ENCODE measurements at regions not wholly inside any gene's neighbourhood (a gene's known extent, or its start where the extent isn't known, plus 50 kb on each side); places are given as distances from the start of the nearest gene placed in this dataset.

GRCh38 chr6:15861486-15861885 lies 198.7 kb upstream of the DTNBP1 start:
- TF ChIP-seq, protein P1, sequence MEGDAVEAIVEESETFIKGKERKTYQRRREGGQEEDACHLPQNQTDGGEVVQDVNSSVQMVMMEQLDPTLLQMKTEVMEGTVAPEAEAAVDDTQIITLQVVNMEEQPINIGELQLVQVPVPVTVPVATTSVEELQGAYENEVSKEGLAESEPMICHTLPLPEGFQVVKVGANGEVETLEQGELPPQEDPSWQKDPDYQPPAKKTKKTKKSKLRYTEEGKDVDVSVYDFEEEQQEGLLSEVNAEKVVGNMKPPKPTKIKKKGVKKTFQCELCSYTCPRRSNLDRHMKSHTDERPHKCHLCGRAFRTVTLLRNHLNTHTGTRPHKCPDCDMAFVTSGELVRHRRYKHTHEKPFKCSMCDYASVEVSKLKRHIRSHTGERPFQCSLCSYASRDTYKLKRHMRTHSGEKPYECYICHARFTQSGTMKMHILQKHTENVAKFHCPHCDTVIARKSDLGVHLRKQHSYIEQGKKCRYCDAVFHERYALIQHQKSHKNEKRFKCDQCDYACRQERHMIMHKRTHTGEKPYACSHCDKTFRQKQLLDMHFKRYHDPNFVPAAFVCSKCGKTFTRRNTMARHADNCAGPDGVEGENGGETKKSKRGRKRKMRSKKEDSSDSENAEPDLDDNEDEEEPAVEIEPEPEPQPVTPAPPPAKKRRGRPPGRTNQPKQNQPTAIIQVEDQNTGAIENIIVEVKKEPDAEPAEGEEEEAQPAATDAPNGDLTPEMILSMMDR (IDR thresholded peaks at IDR 0.05), result no peak
- DNase-seq (ENCODE audit: low spot score), result no peak
- ATAC-seq (ENCODE audit: low FRiP score), result no peak

DNA sequence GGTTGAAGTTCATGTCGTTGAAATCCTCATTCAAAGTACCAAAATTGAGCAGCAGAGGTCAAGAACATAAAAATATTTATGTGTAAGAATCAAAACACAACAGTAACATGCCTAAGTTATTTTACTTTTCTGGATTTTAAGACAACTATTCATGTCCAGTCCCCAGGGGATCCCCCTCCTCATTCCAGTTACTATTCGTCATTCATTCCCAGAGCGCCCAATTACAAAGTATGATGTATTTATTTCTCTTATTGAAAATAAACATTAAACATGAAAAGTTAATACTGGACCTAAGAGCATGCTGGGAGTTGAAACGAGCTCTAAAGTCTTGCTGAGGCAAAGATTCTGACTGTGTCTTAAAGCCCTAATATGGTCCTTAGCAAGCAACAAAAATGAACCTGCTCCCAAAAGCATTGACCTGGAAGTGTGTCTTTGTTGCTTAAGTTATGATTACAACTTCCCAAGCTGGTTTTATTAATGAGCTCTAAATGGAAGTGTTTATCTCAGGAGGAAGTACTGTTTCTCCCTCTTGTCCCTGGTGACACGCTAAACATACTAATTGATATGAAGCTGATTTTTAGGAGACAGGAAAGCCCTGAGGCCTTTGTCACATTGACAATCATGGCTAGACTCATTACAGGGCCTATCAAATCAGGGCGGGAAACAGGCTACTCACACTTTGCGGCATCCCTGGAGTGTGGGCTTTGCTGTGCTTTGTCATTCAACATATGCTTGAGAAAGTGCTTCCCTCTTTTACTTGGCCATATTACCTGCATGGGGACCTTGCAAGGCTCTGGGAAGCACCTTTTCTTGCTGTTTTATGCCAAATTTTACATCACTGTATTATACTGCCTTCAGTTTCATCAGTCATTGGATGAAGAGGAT lies 192.2 kb upstream of the DTNBP1 start:
- DNase-seq (ENCODE audit: low spot score) (no peak), ATAC-seq (ENCODE audit: low FRiP score) (no peak)
- TF ChIP-seq, protein P1 (IDR thresholded peaks at IDR 0.05), result no peak

DNA sequence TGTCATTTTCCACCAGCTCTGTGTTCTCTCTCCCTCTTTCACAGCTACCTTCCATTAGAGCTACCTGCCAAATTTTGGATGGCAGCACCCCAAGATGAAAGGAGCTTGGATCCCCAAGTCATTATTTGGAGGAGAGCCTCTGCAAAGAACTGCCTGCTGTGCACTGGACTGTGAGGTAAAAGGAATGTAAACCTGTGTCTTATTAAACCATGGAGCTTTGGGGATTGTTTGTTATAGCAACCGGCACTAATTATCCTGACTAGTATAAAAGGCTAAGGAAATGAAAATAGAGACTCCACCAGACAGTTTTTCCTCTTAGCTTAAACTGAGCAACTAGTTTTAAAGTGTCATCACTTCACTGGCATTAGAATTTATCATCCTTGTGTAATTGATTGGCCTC lies 191.6 kb upstream of the DTNBP1 start:
- TF ChIP-seq, protein P1 (IDR thresholded peaks at IDR 0.05), result no peak
- ATAC-seq (ENCODE audit: low FRiP score) (no peak), DNase-seq (ENCODE audit: low spot score) (no peak)

GRCh38 chr6:15853259-15853658 lies 190.4 kb upstream of the DTNBP1 start:
- ATAC-seq (ENCODE audit: low FRiP score) (no peak), DNase-seq (ENCODE audit: low spot score) (no peak)
- TF ChIP-seq, protein P1 (IDR thresholded peaks at IDR 0.05), result no peak

- TF ChIP-seq, protein P1 (IDR thresholded peaks at IDR 0.05), result no peak
- ATAC-seq (ENCODE audit: low FRiP score) (no peak), DNase-seq (ENCODE audit: low spot score) (no peak)
Observed at GRCh38 chr6:15852289-15852688, 189.5 kb upstream of the DTNBP1 start.

GRCh38 chr6:15849395-15849794 lies 186.6 kb upstream of the DTNBP1 start:
- DNase-seq (ENCODE audit: low spot score) (no peak), ATAC-seq (ENCODE audit: low FRiP score) (no peak)
- TF ChIP-seq, protein P1 (IDR thresholded peaks at IDR 0.05), result no peak

GRCh38 chr6:15845492-15845891 lies 182.7 kb upstream of the DTNBP1 start:
- TF ChIP-seq, protein P1 (IDR thresholded peaks at IDR 0.05), result no peak
- no peak for ATAC-seq (ENCODE audit: low FRiP score)

More at GRCh38 chr6:15845492-15845891, 182.7 kb upstream of the DTNBP1 start:
- no peak for DNase-seq (ENCODE audit: low spot score)
